Loucy (cell line): ENCODE measurements at regions not wholly inside any gene's neighbourhood (a gene's known extent, or its start where the extent isn't known, plus 50 kb on each side); places are given as distances from the start of the nearest gene placed in this dataset.

Source experiments
- H2AFZ ChIP-seq: fragments of 200-600 bp; sonication (generic); 2 replicates; pipeline ENCODE4 v1.6.0; 2016; ENCODE audit warnings: antibody characterized with exemption, mild to moderate bottlenecking, low read length, moderate library complexity
- H3F3A ChIP-seq: fragments of 200-600 bp; 2 replicates; pipeline ENCODE4 v1.6.0; 2016; ENCODE audit warnings: antibody characterized with exemption, low read depth, mild to moderate bottlenecking
- H3K27me3 ChIP-seq: fragments of 200-600 bp; sonication (generic); 2 replicates; pipeline ENCODE4 v1.6.1; 2014; ENCODE audit warnings: low read length, mild to moderate bottlenecking; ENCODE audit not compliant: insufficient read depth, poor library complexity, severe bottlenecking
- H3K36me3 ChIP-seq: fragments of 200-600 bp; sonication (generic); 2 replicates; pipeline ENCODE4 v1.6.1; 2016; ENCODE audit warnings: low read length; ENCODE audit not compliant: insufficient read depth
- H3K4me1 ChIP-seq: fragments of 200-600 bp; sonication (generic); 2 replicates; pipeline ENCODE4 v1.5.1; 2014; ENCODE audit warnings: low read length, mild to moderate bottlenecking; ENCODE audit not compliant: insufficient read depth, poor library complexity, severe bottlenecking
- H3K4me2 ChIP-seq: fragments of 200-600 bp; sonication (generic); 2 replicates; pipeline ENCODE4 v1.6.0; 2014; ENCODE audit warnings: antibody characterized with exemption, low read length, low read depth, mild to moderate bottlenecking; ENCODE audit not compliant: poor library complexity, severe bottlenecking
- H3K4me3 ChIP-seq: fragments of 200-600 bp; sonication (generic); 2 replicates; pipeline ENCODE4 v1.5.1; 2014; ENCODE audit warnings: low read length, mild to moderate bottlenecking, mixed read lengths; ENCODE audit not compliant: poor library complexity, severe bottlenecking
- H3K79me2 ChIP-seq: fragments of 200-600 bp; sonication (generic); 2 replicates; pipeline ENCODE4 v1.6.1; 2014; ENCODE audit warnings: low read length; ENCODE audit not compliant: insufficient read depth
- H3K9ac ChIP-seq: fragments of 200-600 bp; sonication (generic); 2 replicates; pipeline ENCODE4 v1.6.0; 2014; ENCODE audit warnings: mild to moderate bottlenecking, low read depth, low read length, moderate library complexity; ENCODE audit not compliant: poor library complexity, severe bottlenecking
- H3K9me2 ChIP-seq: fragments of 200-600 bp; sonication (generic); replicated peaks from 2 replicates; pipeline ENCODE4 v1.6.1; 2016; ENCODE audit warnings: low read depth, low read length, mixed read lengths
- H3K9me3 ChIP-seq: fragments of 200-600 bp; sonication (generic); 2 replicates; pipeline ENCODE4 v1.6.1; 2014; ENCODE audit warnings: mild to moderate bottlenecking, antibody characterized with exemption, low read length, low read depth; ENCODE audit not compliant: insufficient read depth
- H4K20me1 ChIP-seq: fragments of 200-600 bp; sonication (generic); 2 replicates; pipeline ENCODE4 v1.6.0; 2014; ENCODE audit warnings: antibody characterized with exemption, low read length, mild to moderate bottlenecking; ENCODE audit not compliant: insufficient read depth, poor library complexity, severe bottlenecking
- CTCF ChIP-seq: fragments of 200-600 bp; sonication (generic); conservative IDR thresholded peaks from 2 replicates; pipeline ENCODE4 v1.5.1; 2014; ENCODE audit warnings: mild to moderate bottlenecking, antibody characterized with exemption, low read length
- EZH2phosphoT487 ChIP-seq: fragments of 200-600 bp; IDR thresholded peaks from 2 replicates; pipeline ENCODE4 v1.6.1; 2018; ENCODE audit warnings: antibody characterized with exemption, mild to moderate bottlenecking, moderate library complexity, borderline replicate concordance

- no peaks in the 10 kb centered on the region for H3K36me3 ChIP-seq
- peaks cover 3% of the 10 kb centered on the region for H3K4me1 ChIP-seq
- no peaks in the 10 kb centered on the region for H3K9me3 ChIP-seq
- H3K9ac ChIP-seq, result no peak overlapping the region
- H4K20me1 ChIP-seq, result no peaks in the 10 kb centered on the region
- no peak overlapping the region for H3K4me3 ChIP-seq
- no peaks in the 10 kb centered on the region for H3K79me2 ChIP-seq
- H3K4me2 ChIP-seq, result no peak overlapping the region
- H2AFZ ChIP-seq, result no peak overlapping the region
- TF ChIP-seq CTCF, result no peak
- no peak for TF ChIP-seq EZH2phosphoT487
- H3K9me2 ChIP-seq, result no peaks in the 10 kb centered on the region
- H3K27me3 ChIP-seq, result no peaks in the 10 kb centered on the region
- H3F3A ChIP-seq, result no peaks in the 10 kb centered on the region
Observed at GRCh38 chr4:11592276-11592675, 163.6 kb upstream of the HS3ST1 start.

GRCh38 chr4:11590132-11590531 is 161.4 kb upstream of the HS3ST1 start:
- no peaks in the 10 kb centered on the region for H3K9me2 ChIP-seq
- no peaks in the 10 kb centered on the region for H3K9me3 ChIP-seq
- no peaks in the 10 kb centered on the region for H3K79me2 ChIP-seq
- no peaks in the 10 kb centered on the region for H3F3A ChIP-seq
- no peak overlapping the region for H3K9ac ChIP-seq
- H3K4me2 ChIP-seq, result no peak overlapping the region
- no peaks in the 10 kb centered on the region for H3K36me3 ChIP-seq
- no peaks in the 10 kb centered on the region for H4K20me1 ChIP-seq
- TF ChIP-seq EZH2phosphoT487, result no peak
- TF ChIP-seq CTCF, result no peak
- H2AFZ ChIP-seq, result no peak overlapping the region
- no peaks in the 10 kb centered on the region for H3K4me1 ChIP-seq
- H3K4me3 ChIP-seq, result no peak overlapping the region
- no peaks in the 10 kb centered on the region for H3K27me3 ChIP-seq

GRCh38 chr4:11589676-11590075 is 161.0 kb upstream of the HS3ST1 start:
- Histone ChIP-seq H3K9me2 (no peaks in the 10 kb centered on the region), H3K4me3 (no peak overlapping the region), H3K9ac (no peak overlapping the region), H3K79me2 (no peaks in the 10 kb centered on the region), H3K4me1 (no peaks in the 10 kb centered on the region), H3K36me3 (no peaks in the 10 kb centered on the region), H4K20me1 (no peaks in the 10 kb centered on the region), H3K9me3 (no peaks in the 10 kb centered on the region), H3K27me3 (no peaks in the 10 kb centered on the region), H2AFZ (no peak overlapping the region), H3K4me2 (no peak overlapping the region), H3F3A (no peaks in the 10 kb centered on the region)
- TF ChIP-seq EZH2phosphoT487, result no peak
- TF ChIP-seq CTCF, result no peak
